22Rv1 (cell line): ENCODE measurements at regions not wholly inside any gene's neighbourhood (a gene's known extent, or its start where the extent isn't known, plus 50 kb on each side); places are given as distances from the start of the nearest gene placed in this dataset.

Source experiments
- ZFX ChIP-seq: fragments of 450-650 bp; IDR thresholded peaks from 2 replicates; pipeline ENCODE4 v1.6.1; 2017; ENCODE audit warnings: antibody characterized with exemption, borderline replicate concordance
- TF ChIP-seq, protein P1 (sequence below): fragments of 450-650 bp; IDR thresholded peaks from 2 replicates; pipeline ENCODE4 v1.5.1; 2017; ENCODE audit warnings: mild to moderate bottlenecking

DNA sequence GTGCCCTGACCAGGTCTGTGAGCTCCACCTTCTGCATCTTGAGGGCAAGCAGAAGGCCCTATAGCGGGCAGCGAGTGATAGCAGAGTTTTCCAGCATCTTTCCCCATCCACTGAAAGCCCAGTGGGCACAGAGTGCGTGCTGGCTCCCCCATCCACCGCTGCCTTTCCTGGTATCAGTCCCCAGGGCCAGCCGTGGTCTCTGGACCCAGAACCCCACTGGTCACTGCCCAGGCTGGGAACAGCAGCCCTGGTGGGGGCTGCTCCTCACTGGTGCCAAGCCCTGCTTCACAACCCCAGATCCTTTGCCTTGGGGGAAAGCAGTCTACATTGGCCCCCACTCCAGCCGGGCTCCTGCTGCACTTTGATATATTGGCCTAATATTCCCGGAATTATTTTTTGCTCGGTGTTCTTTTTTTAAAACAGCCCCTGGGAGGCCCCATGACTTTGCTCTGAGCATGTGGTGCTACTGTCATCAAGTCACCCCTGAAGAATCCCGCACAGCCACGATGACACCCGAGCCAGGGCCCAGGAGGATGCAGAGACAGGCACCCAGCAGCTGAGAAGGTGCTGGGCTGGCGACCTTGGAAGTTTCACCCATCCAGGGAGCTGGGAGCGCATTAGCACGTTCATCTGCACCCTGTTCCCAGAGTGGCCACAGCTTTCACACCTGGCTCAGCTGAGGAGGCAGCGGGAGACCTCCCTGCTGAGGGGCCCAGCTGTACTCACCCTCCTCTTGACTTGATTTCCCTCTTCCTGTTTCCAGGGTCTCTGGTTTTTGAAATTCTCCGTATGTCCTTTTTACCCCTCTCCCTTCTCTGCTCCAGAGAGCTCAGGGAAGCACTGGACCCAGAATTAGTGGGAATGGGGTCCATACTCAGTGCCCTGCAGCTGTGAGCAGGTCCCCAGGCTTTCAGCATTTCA, 56.9 kb downstream of the KLHDC7A start:
- TF ChIP-seq, protein P1, sequence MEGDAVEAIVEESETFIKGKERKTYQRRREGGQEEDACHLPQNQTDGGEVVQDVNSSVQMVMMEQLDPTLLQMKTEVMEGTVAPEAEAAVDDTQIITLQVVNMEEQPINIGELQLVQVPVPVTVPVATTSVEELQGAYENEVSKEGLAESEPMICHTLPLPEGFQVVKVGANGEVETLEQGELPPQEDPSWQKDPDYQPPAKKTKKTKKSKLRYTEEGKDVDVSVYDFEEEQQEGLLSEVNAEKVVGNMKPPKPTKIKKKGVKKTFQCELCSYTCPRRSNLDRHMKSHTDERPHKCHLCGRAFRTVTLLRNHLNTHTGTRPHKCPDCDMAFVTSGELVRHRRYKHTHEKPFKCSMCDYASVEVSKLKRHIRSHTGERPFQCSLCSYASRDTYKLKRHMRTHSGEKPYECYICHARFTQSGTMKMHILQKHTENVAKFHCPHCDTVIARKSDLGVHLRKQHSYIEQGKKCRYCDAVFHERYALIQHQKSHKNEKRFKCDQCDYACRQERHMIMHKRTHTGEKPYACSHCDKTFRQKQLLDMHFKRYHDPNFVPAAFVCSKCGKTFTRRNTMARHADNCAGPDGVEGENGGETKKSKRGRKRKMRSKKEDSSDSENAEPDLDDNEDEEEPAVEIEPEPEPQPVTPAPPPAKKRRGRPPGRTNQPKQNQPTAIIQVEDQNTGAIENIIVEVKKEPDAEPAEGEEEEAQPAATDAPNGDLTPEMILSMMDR = no peak
- TF ChIP-seq ZFX = no peak
